A204.1 (cell line): ENCODE measurements at regions not wholly inside any gene's neighbourhood (a gene's known extent, or its start where the extent isn't known, plus 50 kb on each side); places are given as distances from the start of the nearest gene placed in this dataset.
"Not testable (repeated sequence)": the region's sequence is repeated elsewhere in the genome, so short reads cannot be mapped to it uniquely, and the experiment has no call there.

Experiments used
- FAIRE-seq: peaks from 2 replicates; lab custom pipeline; 2012; peaks lifted over from hg19 to GRCh38; lab: Jason Lieb, UNC

DNA sequence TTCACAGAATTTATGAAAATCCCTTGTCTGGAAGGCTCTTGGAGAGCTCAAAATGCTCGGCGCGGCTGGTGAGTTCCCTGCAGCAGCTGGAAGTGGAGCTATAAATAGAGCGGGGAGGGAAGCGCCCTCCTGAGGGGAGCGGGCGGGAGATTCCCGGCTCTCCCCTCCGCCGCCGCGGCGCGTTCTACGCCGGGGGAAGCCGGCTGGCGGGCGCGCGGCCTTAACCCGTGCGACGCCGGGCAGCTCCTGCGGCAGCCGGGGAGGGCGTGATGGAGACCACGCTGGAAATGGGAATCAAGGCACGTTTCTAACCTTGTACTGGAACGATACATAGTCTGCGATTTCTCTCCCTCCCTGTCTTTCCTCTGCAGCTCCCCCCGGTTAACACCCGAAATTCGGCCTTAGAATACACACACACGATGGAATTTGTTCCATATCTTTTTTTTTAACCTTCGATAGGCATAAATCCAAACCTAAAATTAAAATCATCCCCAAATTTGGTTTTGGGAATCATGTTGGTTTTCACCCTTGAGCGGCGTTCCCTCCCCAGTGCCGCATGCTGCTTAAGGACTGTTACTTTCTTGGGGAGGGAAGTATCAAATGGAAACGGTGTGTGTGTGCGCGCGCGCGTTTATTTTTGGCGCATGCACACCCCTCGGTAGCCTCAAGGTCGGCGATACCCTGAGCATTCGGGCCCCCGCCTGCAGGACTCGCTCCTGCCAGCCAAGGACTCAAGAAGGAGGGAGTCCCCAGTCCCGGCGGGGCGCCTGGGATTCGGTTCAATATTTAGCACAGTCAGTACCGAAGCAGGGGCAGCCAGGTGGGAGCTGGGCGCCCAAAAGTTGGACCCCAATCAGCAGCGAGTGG lies 306.3 kb upstream of the KCNN2 start:
- no peak for FAIRE-seq

DNA sequence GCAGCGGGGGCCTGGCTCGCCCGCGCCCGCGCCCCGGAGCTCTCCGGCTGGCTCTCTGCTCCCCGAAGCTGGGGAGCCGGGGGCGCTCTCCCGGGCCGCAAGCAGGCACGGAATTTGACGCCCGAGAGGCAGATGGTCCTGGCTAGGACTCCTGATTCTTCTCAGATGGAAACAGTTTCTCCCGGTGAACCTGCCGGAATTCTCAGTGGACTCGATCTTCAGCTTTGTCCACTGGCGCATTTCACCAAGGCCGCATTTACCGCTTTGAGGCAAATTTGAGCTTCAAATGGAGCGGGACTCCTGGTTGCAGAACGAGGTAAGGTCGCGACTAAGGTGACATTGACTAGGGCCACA lies 305.7 kb upstream of the KCNN2 start:
- FAIRE-seq: no peak

DNA sequence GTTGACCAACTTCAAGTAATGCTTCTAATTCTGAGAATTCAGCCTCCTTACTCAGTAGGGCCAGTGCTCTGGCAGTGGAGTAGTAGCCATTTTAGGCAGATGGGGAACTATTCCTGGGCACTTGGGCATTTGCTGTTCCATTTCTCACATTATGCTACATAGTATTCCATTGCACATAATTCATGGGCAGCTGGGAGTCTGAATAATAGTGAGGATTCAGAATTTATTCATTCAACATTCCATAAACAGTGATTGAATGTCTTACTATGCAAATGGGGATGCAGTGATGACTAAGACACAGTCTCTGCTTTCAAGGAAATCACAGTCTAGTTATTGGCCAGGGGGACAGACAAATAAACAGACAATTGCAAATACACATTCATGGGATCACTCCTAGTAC lies 301.0 kb upstream of the KCNN2 start:
- no peak for FAIRE-seq

DNA sequence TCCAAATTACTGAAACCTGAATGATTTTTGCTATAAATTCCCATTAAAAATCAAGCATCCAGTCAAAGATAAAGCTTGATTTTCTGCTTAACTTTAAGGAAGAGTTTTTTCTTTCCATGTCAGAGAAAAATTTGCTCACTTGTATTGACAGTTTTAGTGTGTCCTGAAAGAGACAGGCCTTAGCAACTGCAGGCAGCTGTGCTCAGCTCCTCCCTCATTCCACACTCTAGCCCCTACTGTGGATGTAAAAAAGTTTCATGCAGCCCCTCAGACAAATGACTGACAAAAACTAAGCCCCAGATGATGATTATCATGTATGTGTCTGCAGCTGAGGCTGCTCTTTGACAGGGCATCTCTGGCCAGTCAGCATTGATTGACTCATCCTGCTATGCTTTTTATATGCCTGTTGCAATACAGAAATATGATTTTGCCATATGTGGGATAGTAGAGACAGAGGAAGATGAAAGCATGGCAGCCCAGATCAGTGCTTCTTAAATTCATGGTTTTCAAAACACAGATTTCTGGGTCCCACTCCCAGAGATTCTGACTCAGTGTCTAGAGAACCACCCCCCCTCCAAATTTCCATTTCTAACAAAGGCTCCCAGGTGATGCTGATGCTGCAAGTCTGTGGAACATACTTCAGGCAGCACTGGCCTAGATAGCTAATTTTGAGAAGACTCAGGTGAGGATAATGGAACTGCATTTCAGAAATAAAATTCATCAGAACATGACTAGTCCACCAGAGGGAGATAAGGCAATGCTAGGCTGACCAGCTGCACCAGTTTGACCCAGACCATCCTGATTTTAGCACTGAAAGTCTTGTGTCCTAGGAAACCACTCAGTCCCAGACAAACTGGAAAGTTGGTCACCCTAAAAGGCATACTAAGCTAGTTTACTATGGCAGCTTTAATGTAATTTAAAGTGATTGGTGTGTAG lies 298.7 kb upstream of the KCNN2 start:
- no peak for FAIRE-seq

DNA sequence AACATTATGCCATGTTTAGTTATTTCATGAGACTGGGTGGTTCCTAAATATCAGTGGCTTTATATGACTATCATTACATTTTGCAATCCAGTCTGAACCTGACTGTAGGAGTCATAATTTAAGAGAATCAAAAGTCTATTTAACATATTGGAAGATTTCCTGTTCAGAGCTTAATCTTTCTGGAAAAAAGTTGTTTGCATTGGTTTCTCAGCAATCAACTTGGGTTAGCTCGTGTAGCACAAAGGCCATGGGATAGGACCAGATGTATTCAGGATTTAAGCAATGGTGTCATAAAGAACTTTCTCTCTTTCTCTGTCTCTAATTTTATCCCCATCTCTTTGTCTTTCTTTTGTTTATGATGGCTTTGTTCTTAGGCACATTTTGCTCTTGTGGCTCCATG lies 296.0 kb upstream of the KCNN2 start:
- no peak for FAIRE-seq

DNA sequence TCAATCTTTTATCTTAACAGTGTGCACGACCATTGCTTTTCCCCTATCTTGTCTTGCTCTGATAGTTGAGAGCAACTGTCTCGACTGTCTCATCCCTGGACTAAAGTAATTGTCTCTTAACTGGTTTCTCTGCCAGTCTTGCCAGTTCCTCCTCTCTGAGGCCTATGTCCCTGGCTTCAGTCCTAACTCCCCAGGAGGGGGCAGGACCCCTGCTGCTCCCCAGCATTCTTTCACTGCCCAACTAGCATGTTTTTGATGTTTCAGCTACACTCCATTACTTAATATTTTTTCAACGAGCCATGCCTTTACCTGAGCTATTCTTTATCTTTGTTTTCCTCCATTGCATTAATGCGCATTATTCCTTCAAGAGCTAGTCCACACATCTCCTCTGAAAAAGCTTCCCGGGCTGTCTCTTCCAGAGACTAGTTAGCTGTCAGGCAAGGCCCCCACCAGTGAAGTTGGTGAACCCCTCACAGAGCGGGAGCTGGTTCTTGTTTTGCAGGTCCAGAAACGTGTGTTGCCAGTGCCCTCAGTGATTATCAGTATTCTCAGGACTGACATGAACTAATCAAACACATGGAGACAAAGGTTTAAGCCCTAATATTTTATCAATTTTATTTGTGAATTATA lies 291.7 kb upstream of the KCNN2 start:
- FAIRE-seq: no peak

DNA sequence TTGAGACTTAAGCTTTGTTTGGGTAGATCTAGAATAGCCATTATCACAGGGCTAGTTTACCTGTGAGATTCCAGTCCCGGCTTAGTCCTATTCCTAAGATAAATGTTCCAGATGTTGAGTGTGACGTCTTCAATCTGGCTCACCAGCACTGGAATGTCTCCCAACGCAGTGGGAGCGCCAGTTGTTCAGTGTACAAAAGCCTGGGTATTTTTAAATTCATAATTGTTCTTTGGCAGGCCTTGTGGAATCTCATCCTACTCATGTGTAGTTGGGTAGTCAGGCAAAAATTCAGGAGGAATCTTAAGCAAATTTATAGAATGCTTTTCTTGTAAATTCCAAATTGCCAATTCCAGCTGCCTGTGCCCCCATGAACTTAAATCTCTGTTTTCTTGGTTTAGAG lies 272.6 kb upstream of the KCNN2 start:
- no peak for FAIRE-seq

- no peak for FAIRE-seq
Observed at GRCh38 chr5:114097570-114097969, 264.3 kb upstream of the KCNN2 start.

DNA sequence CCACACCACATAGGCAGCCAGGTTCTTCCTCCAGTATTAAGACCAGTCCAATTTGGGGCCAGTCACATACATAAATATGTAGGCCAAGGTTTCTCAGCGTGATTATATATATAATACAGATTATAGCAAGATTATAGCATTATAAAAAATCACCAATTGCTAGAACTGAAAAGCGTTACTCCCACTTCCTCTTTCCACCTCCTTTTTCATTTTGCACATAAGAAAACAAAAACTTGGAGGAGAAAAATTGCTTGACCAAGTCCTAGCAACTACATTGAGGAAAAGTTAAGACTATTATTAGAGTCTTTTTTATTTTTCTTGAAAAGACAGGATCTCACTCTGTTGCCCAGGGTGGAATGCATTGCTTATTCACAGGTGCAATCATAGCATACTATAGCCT lies 262.7 kb upstream of the KCNN2 start:
- FAIRE-seq: no peak

DNA sequence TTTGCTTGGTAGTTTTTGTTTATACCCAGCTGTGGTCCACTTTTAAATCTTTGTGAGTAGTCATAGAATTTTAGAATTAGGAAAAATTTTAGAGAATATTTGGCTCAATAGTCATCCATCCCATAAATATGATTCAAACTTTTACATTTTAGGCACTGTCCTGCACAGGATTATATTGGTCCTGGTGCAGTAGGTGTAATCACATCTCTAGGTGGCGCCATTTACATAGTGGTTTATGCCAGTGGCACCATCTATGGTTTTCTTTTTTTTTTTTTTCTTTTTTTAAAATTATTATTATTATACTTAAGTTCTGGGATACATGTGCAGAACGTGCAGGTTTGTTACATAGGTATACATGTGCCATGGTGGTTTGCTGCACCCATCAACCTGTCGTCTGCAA lies 260.7 kb upstream of the KCNN2 start:
- peak; percentile 35 for FAIRE-seq

GRCh38 chr5:114113604-114114003 lies 248.3 kb upstream of the KCNN2 start:
- FAIRE-seq: no peak

GRCh38 chr5:114116981-114117380 lies 244.9 kb upstream of the KCNN2 start:
- no peak for FAIRE-seq

DNA sequence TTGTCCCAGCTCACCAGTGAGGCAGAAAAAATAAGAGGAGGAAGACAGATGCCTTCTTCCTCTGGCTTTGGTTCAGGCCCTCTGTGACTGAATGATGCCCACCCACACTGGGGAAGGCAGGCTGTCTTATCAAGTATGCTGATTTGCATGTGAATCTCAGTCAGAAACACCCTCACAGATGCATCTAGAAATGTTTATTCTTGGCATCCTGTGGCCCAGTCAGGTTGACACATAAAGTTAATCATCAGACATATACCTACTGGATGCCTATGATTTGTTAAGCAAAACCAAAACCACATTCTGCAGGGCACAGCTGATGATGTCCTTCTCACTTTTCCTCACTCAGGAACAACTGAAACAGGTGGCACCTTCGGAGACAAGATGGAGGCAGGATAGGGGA lies 243.4 kb upstream of the KCNN2 start:
- FAIRE-seq: no peak

- FAIRE-seq: no peak
Observed at GRCh38 chr5:114120166-114120565, 241.7 kb upstream of the KCNN2 start.

- no peak for FAIRE-seq
Observed at GRCh38 chr5:114122852-114123251, 239.0 kb upstream of the KCNN2 start.

DNA sequence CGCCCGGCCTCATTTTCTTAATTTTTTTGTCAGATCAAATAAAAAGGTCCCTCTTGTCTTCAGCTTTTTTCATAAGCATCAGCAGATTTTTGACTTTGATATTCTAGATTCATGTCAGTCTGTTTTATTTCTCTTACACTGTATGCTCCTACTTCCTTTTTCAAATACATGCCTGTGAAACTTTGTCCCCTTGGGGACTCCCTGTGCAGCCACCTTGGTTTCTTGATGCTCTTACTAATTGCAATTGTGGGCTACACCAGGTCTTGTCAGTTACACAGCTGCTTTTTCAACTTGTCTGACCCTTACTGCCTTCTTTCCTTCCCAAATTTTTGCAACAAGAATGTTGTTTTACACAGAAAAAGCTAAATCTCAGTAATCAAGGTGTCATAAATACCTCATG lies 238.2 kb upstream of the KCNN2 start:
- FAIRE-seq: no peak

DNA sequence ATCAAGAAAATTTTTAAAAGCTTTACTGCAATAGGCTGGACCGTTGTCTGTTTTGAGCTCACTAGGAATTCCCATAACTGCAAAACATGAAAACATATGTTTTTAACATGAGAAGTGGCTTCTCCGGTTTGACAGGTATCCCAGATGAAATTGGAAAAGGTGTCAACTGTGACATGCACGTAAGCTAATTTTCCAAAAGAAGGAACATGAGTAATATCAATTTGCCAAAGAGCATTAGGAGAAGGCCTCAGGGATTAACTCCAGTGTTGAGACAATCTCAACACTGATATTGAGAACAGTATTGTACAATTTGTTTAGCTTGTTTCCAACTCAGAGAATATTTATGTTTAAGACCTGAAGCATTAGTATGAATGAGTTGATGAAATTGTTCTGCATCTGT lies 215.5 kb upstream of the KCNN2 start:
- no peak for FAIRE-seq

GRCh38 chr5:114148253-114148652 lies 213.6 kb upstream of the KCNN2 start:
- no peak for FAIRE-seq

DNA sequence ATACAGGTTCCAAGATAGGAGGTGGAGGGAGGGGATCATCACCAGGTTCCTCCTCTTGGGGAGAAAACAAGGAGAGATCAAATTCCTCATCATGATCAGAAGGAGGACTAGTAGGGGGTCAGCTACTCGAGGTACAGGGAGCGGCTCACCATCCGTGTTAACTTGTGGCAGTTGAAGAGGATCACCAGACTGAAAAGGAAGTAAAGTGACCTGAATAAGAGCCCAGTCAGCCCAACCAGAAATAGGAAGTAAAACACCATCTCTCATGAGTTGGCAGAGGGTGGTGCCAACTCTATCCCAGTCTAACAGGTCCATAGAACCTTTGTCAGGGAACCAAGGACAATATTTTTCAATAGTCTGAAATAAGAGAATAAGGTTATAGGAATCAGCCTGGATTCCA lies 213.1 kb upstream of the KCNN2 start:
- FAIRE-seq: not testable (repeated sequence)

GRCh38 chr5:114152656-114153360 lies 209.1 kb upstream of the KCNN2 start:
- FAIRE-seq: no peak

GRCh38 chr5:114153392-114153791 lies 208.5 kb upstream of the KCNN2 start:
- FAIRE-seq: no peak

DNA sequence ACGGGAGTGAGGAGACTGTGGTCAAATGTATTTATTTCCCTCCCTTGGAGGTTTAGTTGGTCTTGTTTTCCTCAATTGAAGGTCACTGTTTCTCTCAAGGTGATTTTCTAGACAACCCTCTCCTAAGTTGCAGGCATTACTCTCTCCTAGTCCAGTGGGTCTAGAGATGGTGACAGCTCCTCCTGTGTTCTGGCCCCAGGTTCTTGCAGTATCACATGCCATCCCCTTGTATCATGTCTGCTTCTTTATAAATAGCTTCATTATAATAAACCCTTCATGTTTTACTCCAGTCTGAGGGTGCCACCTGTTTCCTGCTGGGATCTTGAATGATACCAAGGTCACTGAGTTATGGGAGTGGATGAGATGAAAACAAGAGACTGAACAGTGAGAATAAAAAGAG lies 208.0 kb upstream of the KCNN2 start:
- no peak for FAIRE-seq
